Activated T-cell treated with anti-CD3 and anti-CD28 coated beads for 1 hour (primary cell): ENCODE measurements at regions not wholly inside any gene's neighbourhood (a gene's known extent, or its start where the extent isn't known, plus 50 kb on each side); places are given as distances from the start of the nearest gene placed in this dataset.
"Not testable (repeated sequence)": the region's sequence is repeated elsewhere in the genome, so short reads cannot be mapped to it uniquely, and the experiment has no call there.

Experiments
- DNase-seq: peaks from one replicate; pipeline ENCODE4 v3.0.0-alpha.2; 2020; ENCODE audit warnings: low read depth

GRCh38 chr5:36478646-36479317 is 127.6 kb upstream of the SLC1A3 start:
- DNase-seq, result no peak

GRCh38 chr5:36481454-36482120 is 124.8 kb upstream of the SLC1A3 start:
- no peak for DNase-seq

GRCh38 chr5:36482812-36483211 is 123.6 kb upstream of the SLC1A3 start:
- no peak for DNase-seq

- no peak for DNase-seq
These were observed 116.9 kb upstream of the SLC1A3 start for GRCh38 chr5:36489505-36489904.

- DNase-seq, result no peak
These were observed 114.5 kb upstream of the SLC1A3 start for GRCh38 chr5:36491856-36492255.

- no peak for DNase-seq
These were observed 113.3 kb upstream of the SLC1A3 start for GRCh38 chr5:36492984-36493654.

- no peak for DNase-seq
These were observed 112.4 kb upstream of the SLC1A3 start for GRCh38 chr5:36494028-36494427.

- no peak for DNase-seq
These were observed 111.4 kb upstream of the SLC1A3 start for GRCh38 chr5:36494841-36495601.

- no peak for DNase-seq
These were observed 110.8 kb upstream of the SLC1A3 start for GRCh38 chr5:36495611-36496010.

- DNase-seq, result no peak
These were observed 109.9 kb upstream of the SLC1A3 start for GRCh38 chr5:36496471-36496870.

GRCh38 chr5:36502608-36503007 is 103.8 kb upstream of the SLC1A3 start:
- no peak for DNase-seq

GRCh38 chr5:36505021-36505420 is 101.4 kb upstream of the SLC1A3 start:
- DNase-seq, result no peak

- peak; percentile 71 for DNase-seq
These were observed 99.0 kb upstream of the SLC1A3 start for GRCh38 chr5:36507332-36507952.

- not testable (repeated sequence) for DNase-seq
These were observed 98.1 kb upstream of the SLC1A3 start for GRCh38 chr5:36508331-36508730.

GRCh38 chr5:36513647-36514046 is 92.8 kb upstream of the SLC1A3 start:
- DNase-seq, result not testable (repeated sequence)

- no peak for DNase-seq
These were observed 86.5 kb upstream of the SLC1A3 start for GRCh38 chr5:36519881-36520280.

- DNase-seq, result no peak
These were observed 85.2 kb upstream of the SLC1A3 start for GRCh38 chr5:36521219-36521618.

- DNase-seq, result no peak
These were observed 84.3 kb upstream of the SLC1A3 start for GRCh38 chr5:36521838-36522745.

- DNase-seq, result no peak
These were observed 83.7 kb upstream of the SLC1A3 start for GRCh38 chr5:36522746-36523065.

GRCh38 chr5:36523450-36523849 is 83.0 kb upstream of the SLC1A3 start:
- DNase-seq, result no peak

- no peak for DNase-seq
These were observed 82.5 kb upstream of the SLC1A3 start for GRCh38 chr5:36523926-36524325.
